Calu3 (cell line): ENCODE measurements at regions not wholly inside any gene's neighbourhood (a gene's known extent, or its start where the extent isn't known, plus 50 kb on each side); places are given as distances from the start of the nearest gene placed in this dataset.
"Not testable (repeated sequence)": the region's sequence is repeated elsewhere in the genome, so short reads cannot be mapped to it uniquely, and the experiment has no call there.

Source experiments
- BruUV-seq: library from RNA; stranded (reverse); fragments of 400-500 nt; replicated peaks from 2 replicates; lab custom pipeline; 2021; lab: Mats Ljungman, UMichigan
- CTCF ChIA-PET: fragments of 300-600 bp; sonication (Branson Sonifier 250); formaldehyde crosslinking; loops from one replicate; lab custom pipeline; 2022; ENCODE audit warnings: antibody characterized with exemption; lab: Charles Lee
- DNase-seq: peaks from one replicate; pipeline ENCODE4 v3.0.0; 2022
- H3K27ac Mint-ChIP-seq: one replicate; pipeline ENCODE4 v1.8.0; 2022; ENCODE audit warnings: mixed read lengths; ENCODE audit not compliant: unreplicated experiment
- H3K27me3 Mint-ChIP-seq: one replicate; pipeline ENCODE4 v1.8.0; 2022; ENCODE audit warnings: mixed read lengths; ENCODE audit not compliant: unreplicated experiment
- H3K36me3 Mint-ChIP-seq: one replicate; pipeline ENCODE4 v1.8.0; 2022; ENCODE audit warnings: mild to moderate bottlenecking, moderate library complexity, mixed read lengths; ENCODE audit not compliant: insufficient read depth, unreplicated experiment
- H3K4me1 Mint-ChIP-seq: one replicate; pipeline ENCODE4 v1.8.0; 2022; ENCODE audit warnings: mild to moderate bottlenecking, low read depth, mixed read lengths; ENCODE audit not compliant: unreplicated experiment
- H3K4me3 Mint-ChIP-seq: one replicate; pipeline ENCODE4 v1.8.0; 2022; ENCODE audit warnings: mild to moderate bottlenecking, low read depth, moderate library complexity, mixed read lengths; ENCODE audit not compliant: unreplicated experiment
- H3K9me3 Mint-ChIP-seq: one replicate; pipeline ENCODE4 v1.8.0; 2022; ENCODE audit warnings: low read depth, mixed read lengths; ENCODE audit not compliant: unreplicated experiment
- CTCF ChIP-seq: fragments of 200-600 bp; IDR thresholded peaks from one replicate; pipeline ENCODE4 v1.8.0; 2022; ENCODE audit warnings: antibody characterized with exemption; ENCODE audit not compliant: unreplicated experiment
- intact Hi-C: fragments of 100-400 bp; cut with micrococcal nuclease; formaldehyde crosslinking; loops from one replicate; pipeline ENCODE4 v1.10.0; 2022; ENCODE audit not compliant: unreplicated experiment

- H3K4me1 Mint-ChIP-seq = peaks cover 6% of the 10 kb centered on the region
- DNase-seq = no peak
Observed at GRCh38 chr2:172311921-172312345, 115.5 kb upstream of the ITGA6 start.

GRCh38 chr2:172313715-172314341 lies 113.6 kb upstream of the ITGA6 start:
- H3K27me3 Mint-ChIP-seq = no peaks in the 10 kb centered on the region
- TF ChIP-seq CTCF = no peak
- intact Hi-C loops = no loop called here
- no peaks in the 10 kb centered on the region for H3K9me3 Mint-ChIP-seq
- no peak for DNase-seq
- H3K4me3 Mint-ChIP-seq = no peak overlapping the region
- H3K4me1 Mint-ChIP-seq = no peaks in the 10 kb centered on the region
- CTCF ChIA-PET = no interaction called here
- H3K36me3 Mint-ChIP-seq = no peaks in the 10 kb centered on the region
- no TSS peak for BruUV-seq
- no peak overlapping the region for H3K27ac Mint-ChIP-seq

More at GRCh38 chr2:172311921-172312345, 115.5 kb upstream of the ITGA6 start:
- TF ChIP-seq CTCF = no peak
- Mint-ChIP-seq H3K9me3 (no peaks in the 10 kb centered on the region), H3K36me3 (no peaks in the 10 kb centered on the region), H3K4me3 (no peak overlapping the region), H3K27ac (no peak overlapping the region), H3K27me3 (no peaks in the 10 kb centered on the region)
- CTCF ChIA-PET = no interaction called here
- intact Hi-C loops = no loop called here
- no TSS peak for BruUV-seq

GRCh38 chr2:172315070-172315469 lies 112.3 kb upstream of the ITGA6 start:
- H3K27ac Mint-ChIP-seq, H3K9me3 Mint-ChIP-seq, BruUV-seq, CTCF ChIA-PET, DNase-seq, H3K4me3 Mint-ChIP-seq, H3K27me3 Mint-ChIP-seq, H3K4me1 Mint-ChIP-seq, H3K36me3 Mint-ChIP-seq, intact Hi-C loops: not testable (repeated sequence)

- H3K9me3 Mint-ChIP-seq = no peaks in the 10 kb centered on the region
- no peaks in the 10 kb centered on the region for H3K4me1 Mint-ChIP-seq
- H3K36me3 Mint-ChIP-seq = no peaks in the 10 kb centered on the region
- intact Hi-C loops = no loop called here
- CTCF ChIA-PET = interaction anchor here (0.6 to 0.7 kb wide), 3 partner anchors 24 to 543 kb away, joined by 3 read pairs; no protein-coding TSS in a partner anchor
- no peaks in the 10 kb centered on the region for H3K27me3 Mint-ChIP-seq
- DNase-seq = no peak
- H3K4me3 Mint-ChIP-seq = no peak overlapping the region
- BruUV-seq = no TSS peak
- no peak for TF ChIP-seq CTCF
- no peak overlapping the region for H3K27ac Mint-ChIP-seq
Observed at GRCh38 chr2:172322049-172322448, 105.3 kb upstream of the ITGA6 start.

- CTCF ChIA-PET = no interaction called here
- Mint-ChIP-seq H3K27me3 (no peaks in the 10 kb centered on the region), H3K36me3 (no peaks in the 10 kb centered on the region), H3K27ac (no peak overlapping the region), H3K9me3 (no peaks in the 10 kb centered on the region), H3K4me1 (no peaks in the 10 kb centered on the region), H3K4me3 (no peak overlapping the region)
- BruUV-seq = no TSS peak
- DNase-seq = no peak
- intact Hi-C loops = no loop called here
- no peak for TF ChIP-seq CTCF
Observed at GRCh38 chr2:172323256-172323655, 104.1 kb upstream of the ITGA6 start.
